H1 (cell line): ENCODE measurements at regions not wholly inside any gene's neighbourhood (a gene's known extent, or its start where the extent isn't known, plus 50 kb on each side); places are given as distances from the start of the nearest gene placed in this dataset.

Experiments used
- CTCF ChIA-PET: fragments of 300-600 bp; sonication (Branson Sonifier 250); formaldehyde crosslinking; loops from one replicate; lab custom pipeline; 2021; ENCODE audit not compliant: partially characterized antibody; lab: Charles Lee
- POLR2A ChIA-PET: fragments of 300-600 bp; sonication (Branson Sonifier 250); formaldehyde crosslinking; loops from one replicate; lab custom pipeline; 2021; ENCODE audit warnings: inconsistent platforms; ENCODE audit not compliant: partially characterized antibody; lab: Charles Lee
- DNase-seq, 2 experiments: peaks; one replicate each; pipeline versions ENCODE4 v3.0.0 to v3.0.0-alpha.2; 2010 to 2022; ENCODE audit warnings: low spot score in 2 of 2, low read depth in 1 of 2, mixed read lengths in 1 of 2
- FAIRE-seq: peaks from 2 replicates; lab custom pipeline; 2011; peaks lifted over from hg19 to GRCh38; lab: Jason Lieb, UNC
- H2AFZ ChIP-seq: 2 replicates; pipeline ENCODE4 v1.8.1; 2012; ENCODE audit warnings: low read length, inconsistent platforms
- H2AK5ac ChIP-seq: 2 replicates; pipeline ENCODE4 v1.6.1; 2013; ENCODE audit warnings: low read depth, low read length
- H2BK120ac ChIP-seq: replicated peaks from 2 replicates; pipeline ENCODE3; 2013; ENCODE audit warnings: low read depth, low read length, inconsistent platforms
- H2BK12ac ChIP-seq: 2 replicates; pipeline ENCODE4 v1.6.1; 2013; ENCODE audit warnings: low read depth, low read length
- H2BK15ac ChIP-seq: 2 replicates; pipeline ENCODE4 v1.6.1; 2013; ENCODE audit warnings: low read length
- H2BK20ac ChIP-seq: 2 replicates; pipeline ENCODE4 v1.6.1; 2013; ENCODE audit warnings: low read length
- H2BK5ac ChIP-seq: 2 replicates; pipeline ENCODE4 v1.6.1; 2013; ENCODE audit warnings: low read depth, low read length
- H3K14ac ChIP-seq: 2 replicates; pipeline ENCODE4 v1.6.1; 2013; ENCODE audit warnings: inconsistent platforms; ENCODE audit not compliant: insufficient read length
- H3K18ac ChIP-seq: 2 replicates; pipeline ENCODE4 v1.6.1; 2013; ENCODE audit warnings: low read length; ENCODE audit errors: extremely low read depth
- H3K23ac ChIP-seq: 2 replicates; pipeline ENCODE4 v1.6.1; 2013; ENCODE audit warnings: inconsistent platforms; ENCODE audit not compliant: insufficient read length
- H3K23me2 ChIP-seq: 2 replicates; pipeline ENCODE4 v1.6.1; 2013; ENCODE audit warnings: low read depth, low read length
- H3K27ac ChIP-seq: 2 replicates; pipeline ENCODE4 v1.6.1; 2011; ENCODE audit warnings: low read depth, low read length, inconsistent platforms
- H3K27me3 ChIP-seq, 4 experiments: replicated peaks in 1 of 4; 1 replicate in 1 of 4; 2 replicates in 3 of 4; pipeline versions ENCODE4 v1.6.1 to v1.8.1; 2011 to 2013; ENCODE audit warnings: low read length in 3 of 4, mild to moderate bottlenecking in 3 of 4, inconsistent platforms in 2 of 4, mixed read lengths in 2 of 4, moderate library complexity in 1 of 4; ENCODE audit not compliant: control insufficient read depth in 3 of 4, insufficient read depth in 3 of 4; ENCODE audit errors: extremely low read depth in 1 of 4
- H3K36me3 ChIP-seq, 4 experiments: 2 replicates each; pipeline versions ENCODE4 v1.6.1 to v1.8.1; 2011 to 2013; ENCODE audit warnings: mild to moderate bottlenecking in 4 of 4, low read length in 3 of 4, moderate library complexity in 2 of 4, control low read depth in 1 of 4, inconsistent platforms in 1 of 4; ENCODE audit not compliant: insufficient read depth in 4 of 4, control insufficient read depth in 2 of 4
- H3K4ac ChIP-seq: replicated peaks from 2 replicates; pipeline ENCODE3; 2013; ENCODE audit warnings: low read length, low read depth, mixed read lengths, inconsistent platforms; ENCODE audit not compliant: insufficient read length
- H3K4me1 ChIP-seq, 4 experiments: replicated peaks in 1 of 4; 1 replicate in 1 of 4; 2 replicates in 3 of 4; pipeline versions ENCODE4 v1.6.1 to v1.8.1; 2011 to 2013; ENCODE audit warnings: low read length in 3 of 4, inconsistent platforms in 2 of 4, mixed read lengths in 1 of 4; ENCODE audit not compliant: insufficient read depth in 4 of 4, control insufficient read depth in 3 of 4
- H3K4me2 ChIP-seq, 2 experiments: 2 replicates each; pipeline versions ENCODE4 v1.6.1 to v1.8.1; 2011 to 2013; ENCODE audit warnings: low read depth in 2 of 2, low read length in 2 of 2, control low read depth in 1 of 2, inconsistent platforms in 1 of 2, mild to moderate bottlenecking in 1 of 2; ENCODE audit not compliant: insufficient read depth in 1 of 2
- H3K4me3 ChIP-seq, 4 experiments: fragments of 200-600, 300-600 bp in 1 of 4; sonication (generic), shearing (Covaris generic), sonication (Bioruptor Twin) in 1 of 4; 2 replicates each; pipeline versions ENCODE4 v1.5.1 to v1.8.1; 2011 to 2016; ENCODE audit warnings: low read length in 4 of 4, low read depth in 3 of 4, control low read depth in 2 of 4, inconsistent platforms in 2 of 4, mild to moderate bottlenecking in 2 of 4, mixed read lengths in 1 of 4, moderate library complexity in 1 of 4; ENCODE audit not compliant: insufficient read depth in 2 of 4; ENCODE audit errors: extremely low read depth in 1 of 4
- H3K56ac ChIP-seq: replicated peaks from 2 replicates; pipeline ENCODE3; 2013; ENCODE audit warnings: low read depth, mild to moderate bottlenecking, mixed read lengths, low read length, inconsistent platforms; ENCODE audit not compliant: insufficient read length
- H3K79me1 ChIP-seq: 2 replicates; pipeline ENCODE4 v1.6.1; 2013; ENCODE audit warnings: low read depth, low read length, control low read depth
- H3K79me2 ChIP-seq, 2 experiments: 2 replicates each; pipeline versions ENCODE4 v1.6.1 to v1.8.1; 2012 to 2013; ENCODE audit warnings: low read length in 2 of 2, mild to moderate bottlenecking in 2 of 2, inconsistent platforms in 1 of 2; ENCODE audit not compliant: insufficient read depth in 2 of 2, control insufficient read depth in 1 of 2
- H3K9ac ChIP-seq, 4 experiments: replicated peaks in 1 of 4; 1 replicate in 1 of 4; 2 replicates in 3 of 4; pipeline versions ENCODE4 v1.6.1 to v1.8.1; 2011 to 2013; ENCODE audit warnings: low read depth in 3 of 4, low read length in 3 of 4, control low read depth in 2 of 4, mild to moderate bottlenecking in 2 of 4, moderate library complexity in 2 of 4, inconsistent platforms in 1 of 4; ENCODE audit errors: extremely low read depth in 1 of 4
- H3K9me3 ChIP-seq, 2 experiments: 2 replicates each; pipeline versions ENCODE4 v1.6.1 to v1.8.1; 2012 to 2013; ENCODE audit warnings: mild to moderate bottlenecking in 2 of 2, moderate library complexity in 2 of 2, control low read depth in 1 of 2, inconsistent platforms in 1 of 2, low read depth in 1 of 2, low read length in 1 of 2, mixed read lengths in 1 of 2; ENCODE audit not compliant: insufficient read depth in 2 of 2
- H4K20me1 ChIP-seq, 2 experiments: replicated peaks in 1 of 2; 2 replicates each; pipeline versions ENCODE3 to v1.8.1; 2011 to 2013; ENCODE audit warnings: inconsistent platforms in 2 of 2, low read length in 2 of 2, mild to moderate bottlenecking in 1 of 2; ENCODE audit not compliant: insufficient read depth in 2 of 2, control insufficient read depth in 1 of 2
- H4K5ac ChIP-seq: 2 replicates; pipeline ENCODE4 v1.6.1; 2013; ENCODE audit warnings: low read length, low read depth, mixed read lengths, inconsistent platforms; ENCODE audit not compliant: insufficient read length
- H4K8ac ChIP-seq: 2 replicates; pipeline ENCODE4 v1.8.0; 2013; ENCODE audit warnings: mild to moderate bottlenecking, moderate library complexity, low read length, inconsistent platforms; ENCODE audit not compliant: insufficient read depth; ENCODE audit errors: extremely low read depth
- H4K91ac ChIP-seq: replicated peaks from 2 replicates; pipeline ENCODE3; 2013; ENCODE audit warnings: low read length, mixed read lengths, inconsistent platforms; ENCODE audit not compliant: insufficient read length
- CBX5 ChIP-seq: fragments of 300-800, 300-1000 bp; sonication (generic); IDR thresholded peaks from 2 replicates; pipeline ENCODE4 v1.7.1; 2016; ENCODE audit warnings: antibody characterized with exemption, low read length, low read depth
- POLR2A ChIP-seq, 2 experiments: IDR thresholded peaks; 1 replicate in 1 of 2; 2 replicates in 1 of 2; pipeline ENCODE4 v1.6.1; 2011; ENCODE audit warnings: low read depth in 2 of 2, low read length in 2 of 2, mild to moderate bottlenecking in 2 of 2; ENCODE audit errors: control extremely low read depth in 1 of 2
- RNF2 ChIP-seq: fragments of 200-900, 300-1000 bp; sonication (generic); IDR thresholded peaks from 2 replicates; pipeline ENCODE4 v1.7.1; 2016; ENCODE audit warnings: borderline replicate concordance, low read depth, mild to moderate bottlenecking, antibody characterized with exemption, low read length; ENCODE audit not compliant: poor library complexity, severe bottlenecking; ENCODE audit errors: missing control alignments
- WGBS, 2 experiments: shearing (Covaris generic) in 1 of 2; methylation state at CpG; one replicate each; pipeline versions ENCODE4 v1.1.6 to v1.1.7; 2013 to 2015; ENCODE audit warnings: low lambda C conversion rate in 2 of 2, mixed read lengths in 2 of 2, inconsistent platforms in 1 of 2, low coverage in 1 of 2, missing lambda C conversion rate in 1 of 2; ENCODE audit not compliant: insufficient replicate concordance in 2 of 2, insufficient coverage in 1 of 2, insufficient read length in 1 of 2; ENCODE audit errors: extremely low coverage in 1 of 2, missing lambda C conversion rate in 1 of 2; 5-methylcytosine and 5-hydroxymethylcytosine counted together

GRCh38 chr3:99439892-99440291 lies 198.5 kb upstream of the COL8A1 start:
- Histone ChIP-seq H3K36me3 (no peaks in the 10 kb centered on the region), H4K8ac (no peak overlapping the region), H3K79me1 (no peaks in the 10 kb centered on the region), H3K9me3 (0 out of 4 replicates have a peak, but pooled peaks cover 0 to 3% of the 10 kb centered on the region in 2 experiments), H3K18ac (no peak overlapping the region), H2AK5ac (no peak overlapping the region), H2BK15ac (no peak overlapping the region), H4K20me1 (no peaks in the 10 kb centered on the region)
- no peak for DNase-seq
- TF ChIP-seq RNF2, result no peak
- no peak for TF ChIP-seq POLR2A (IDR thresholded peaks at IDR 0.05; ENCODE audit: control extremely low read depth in 1 of 2, low read depth in 2 of 2, low read length in 2 of 2)
- TF ChIP-seq CBX5, result no peak
- TF ChIP-seq, all 59 proteins: peak for 0
- POLR2A ChIA-PET, result interaction anchor here (1.0 kb wide), 1 partner anchor 9 kb away, joined by 3 read pairs; no protein-coding TSS in a partner anchor
- no peak for FAIRE-seq
- Histone ChIP-seq H3K23ac (no peak overlapping the region), H4K5ac (no peak overlapping the region), H2BK120ac (no peak overlapping the region), H3K27ac (no peak overlapping the region), H3K4me3 (no peak overlapping the region), H2BK20ac (no peak overlapping the region), H3K9ac (no peak overlapping the region), H3K56ac (no peak overlapping the region), H2BK5ac (no peak overlapping the region), H3K79me2 (no peaks in the 10 kb centered on the region), H3K4ac (no peak overlapping the region), H3K4me1 (no peaks in the 10 kb centered on the region), H3K23me2 (no peaks in the 10 kb centered on the region; the same call in 1 of the 2 replicates), H3K14ac (no peak overlapping the region), H3K27me3 (no peaks in the 10 kb centered on the region), H3K4me2 (no peak overlapping the region), H4K91ac (no peak overlapping the region), H2BK12ac (no peak overlapping the region), H2AFZ (no peak overlapping the region)
- WGBS, 2 experiments, result 33% methylated on average over 1 of the region's 1 CpG; no CpG with 5 or more reads in 1 of the 2 experiments
- CTCF ChIA-PET, result interaction anchor here (0.7 kb wide), 2 partner anchors 12 to 59 kb away, joined by 3 read pairs; no protein-coding TSS in a partner anchor
